ENCODE measurements at regions not wholly inside any gene's neighbourhood (a gene's known extent, or its start where the extent isn't known, plus 50 kb on each side); places are given as distances from the start of the nearest gene placed in this dataset.

DNA sequence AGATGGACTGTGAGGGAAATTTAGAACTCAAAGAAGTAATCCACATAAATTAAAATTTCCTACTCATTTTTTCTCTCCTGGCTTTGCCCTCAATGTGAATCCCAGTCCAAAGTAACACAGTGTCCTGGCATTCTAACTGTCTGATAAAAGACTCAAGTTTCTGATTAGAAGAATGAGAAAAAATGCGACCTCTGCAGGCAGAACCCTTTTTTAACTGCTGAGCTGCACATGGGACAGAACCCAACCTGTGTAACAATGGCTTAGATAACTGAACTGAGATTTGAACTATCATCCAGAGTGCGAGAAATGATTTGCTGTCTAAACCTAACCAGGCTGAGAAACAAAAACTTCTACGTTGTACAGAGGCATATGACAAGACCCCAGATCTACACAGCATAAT is 385.6 kb upstream of the LRRC4C start:
- TF ChIP-seq CTCF (IDR thresholded peaks at IDR 0.05) (no peak), POLR2A (IDR thresholded peaks at IDR 0.05) (no peak)

Data from uterus (tissue), 2 donors.